Stimulated activated CD4-positive, alpha-beta T cell treated with anti-CD3 and anti-CD28 coated beads, Interleukin-12 subunit alpha, Interleukin-12 subunit beta, amount 100 ng/mL, for 4 hours (primary cell): ENCODE measurements at regions not wholly inside any gene's neighbourhood (a gene's known extent, or its start where the extent isn't known, plus 50 kb on each side); places are given as distances from the start of the nearest gene placed in this dataset.

Source experiments
- DNase-seq: peaks from one replicate; pipeline ENCODE4 v3.0.0-alpha.2; 2020

DNA sequence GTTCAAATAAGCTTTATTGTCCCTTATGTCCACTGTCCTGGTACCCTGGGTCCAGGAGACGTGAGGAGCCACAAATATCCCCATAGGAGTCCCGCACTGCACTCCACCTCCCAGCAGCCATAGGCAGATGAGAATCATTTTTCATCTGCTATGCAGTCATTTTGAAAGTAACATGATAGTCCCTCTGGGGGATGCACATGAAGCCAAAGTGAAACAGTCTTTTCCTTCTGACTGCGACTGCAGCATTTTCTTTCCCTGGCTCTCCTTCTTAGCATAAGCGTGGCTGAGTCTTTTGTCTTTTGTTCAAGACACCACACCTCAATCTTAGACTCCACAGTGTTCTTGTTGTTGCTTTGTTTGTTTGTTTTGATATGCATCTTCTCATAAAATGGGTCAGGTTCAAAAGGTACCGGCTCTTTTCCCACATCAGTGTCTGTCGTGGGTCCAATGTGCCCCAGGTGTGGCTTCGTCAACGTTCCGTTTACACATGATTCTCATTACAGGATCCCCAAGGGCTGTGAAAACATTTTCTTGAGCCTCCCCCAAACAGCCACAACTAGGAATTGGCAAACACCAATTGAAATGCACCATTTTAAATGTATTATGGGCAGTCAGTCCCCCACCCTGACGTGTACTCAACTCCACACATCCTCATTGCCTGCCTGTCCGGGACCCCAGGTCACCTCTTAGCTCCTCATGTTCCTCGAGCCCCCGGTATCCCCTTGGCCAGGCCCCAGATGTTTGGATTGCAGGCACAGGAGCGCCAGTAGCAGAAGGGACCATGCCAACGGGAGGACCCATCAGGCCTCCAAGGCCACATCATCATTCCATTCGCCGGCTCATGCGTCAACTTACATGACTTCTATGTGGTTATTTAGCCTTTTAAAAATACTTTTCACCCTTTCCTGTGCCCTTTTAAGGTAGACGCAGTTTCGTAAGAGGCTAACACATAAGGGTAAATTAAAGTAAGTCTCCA, 237.8 kb upstream of the DAPK1 start:
- no peak for DNase-seq

DNA sequence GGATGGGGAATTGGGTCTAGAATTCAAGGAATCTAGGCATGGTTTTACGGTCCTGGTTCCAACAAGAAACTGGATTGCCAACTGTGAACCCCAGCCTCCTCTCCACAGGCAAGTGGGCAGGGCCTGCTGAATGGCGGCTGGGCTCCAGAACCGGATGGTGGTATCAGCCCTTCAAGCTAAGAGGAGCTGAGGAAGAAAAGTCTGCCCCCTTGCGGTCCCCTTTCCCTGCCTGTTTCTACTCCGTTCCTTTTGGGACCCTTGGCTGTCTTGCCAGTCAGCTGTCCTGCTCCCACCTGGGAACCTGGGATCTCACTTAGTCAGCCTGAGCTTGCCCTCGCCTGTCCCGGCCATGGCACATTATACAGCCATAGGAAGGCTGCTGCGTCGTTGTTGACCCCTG, 234.4 kb upstream of the DAPK1 start:
- no peak for DNase-seq

DNA sequence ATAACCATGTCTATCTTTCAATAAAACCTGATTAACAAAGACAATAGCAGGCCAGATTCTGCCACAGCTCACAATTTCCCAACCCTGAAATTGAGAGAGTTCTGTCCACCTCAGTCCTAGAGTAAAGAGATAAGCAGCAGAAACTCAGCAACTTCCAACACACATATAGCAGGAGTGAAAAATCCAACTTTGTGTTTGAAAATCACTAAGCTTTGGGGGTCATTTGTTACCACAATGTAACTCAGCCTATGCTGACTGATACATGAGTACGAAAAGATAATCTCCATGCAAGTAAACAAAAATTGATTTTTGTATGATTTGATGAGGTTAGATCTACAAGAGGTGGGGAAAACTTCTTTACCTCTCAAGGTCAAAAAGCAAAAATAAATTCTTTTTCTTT, 231.0 kb upstream of the DAPK1 start:
- DNase-seq = no peak

DNA sequence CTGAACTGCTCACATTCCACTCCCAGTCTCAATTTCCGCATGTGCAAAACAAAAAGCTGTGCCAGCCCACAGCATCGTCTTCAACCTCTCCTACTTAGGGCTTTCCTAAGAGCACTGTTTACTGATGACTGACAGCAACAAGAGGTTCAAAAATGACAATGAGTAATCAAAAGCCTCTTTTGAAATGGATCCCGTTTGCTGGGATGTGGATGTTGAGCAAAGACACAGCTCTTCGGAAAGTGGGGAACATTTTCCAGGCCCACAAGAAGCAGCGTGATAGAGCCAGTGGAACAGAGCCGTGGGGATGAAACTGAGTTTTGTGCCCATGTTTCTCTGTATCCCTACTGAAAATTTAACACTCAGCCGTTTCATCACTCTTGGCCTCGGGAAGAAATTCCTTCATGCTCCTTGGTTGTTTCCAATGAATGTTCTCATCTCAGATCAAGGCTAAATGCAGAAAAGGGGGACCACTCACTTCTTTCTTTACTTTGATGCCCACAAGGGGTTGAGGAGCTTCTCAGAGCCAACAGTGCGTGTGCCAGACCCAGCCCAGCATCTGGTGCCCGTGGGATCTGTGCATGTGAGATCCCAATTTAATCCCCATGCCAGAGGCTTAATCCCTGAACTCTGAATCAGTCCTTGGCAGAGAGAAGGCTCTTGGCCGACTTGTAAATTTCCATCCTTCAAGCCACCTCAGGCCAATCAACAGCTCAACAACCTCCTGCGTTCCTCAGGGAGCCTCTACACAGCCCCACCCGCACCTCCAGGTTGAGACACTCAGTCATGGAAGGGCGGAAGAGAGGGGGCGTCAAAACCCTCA, 230.2 kb upstream of the DAPK1 start:
- DNase-seq = no peak

DNA sequence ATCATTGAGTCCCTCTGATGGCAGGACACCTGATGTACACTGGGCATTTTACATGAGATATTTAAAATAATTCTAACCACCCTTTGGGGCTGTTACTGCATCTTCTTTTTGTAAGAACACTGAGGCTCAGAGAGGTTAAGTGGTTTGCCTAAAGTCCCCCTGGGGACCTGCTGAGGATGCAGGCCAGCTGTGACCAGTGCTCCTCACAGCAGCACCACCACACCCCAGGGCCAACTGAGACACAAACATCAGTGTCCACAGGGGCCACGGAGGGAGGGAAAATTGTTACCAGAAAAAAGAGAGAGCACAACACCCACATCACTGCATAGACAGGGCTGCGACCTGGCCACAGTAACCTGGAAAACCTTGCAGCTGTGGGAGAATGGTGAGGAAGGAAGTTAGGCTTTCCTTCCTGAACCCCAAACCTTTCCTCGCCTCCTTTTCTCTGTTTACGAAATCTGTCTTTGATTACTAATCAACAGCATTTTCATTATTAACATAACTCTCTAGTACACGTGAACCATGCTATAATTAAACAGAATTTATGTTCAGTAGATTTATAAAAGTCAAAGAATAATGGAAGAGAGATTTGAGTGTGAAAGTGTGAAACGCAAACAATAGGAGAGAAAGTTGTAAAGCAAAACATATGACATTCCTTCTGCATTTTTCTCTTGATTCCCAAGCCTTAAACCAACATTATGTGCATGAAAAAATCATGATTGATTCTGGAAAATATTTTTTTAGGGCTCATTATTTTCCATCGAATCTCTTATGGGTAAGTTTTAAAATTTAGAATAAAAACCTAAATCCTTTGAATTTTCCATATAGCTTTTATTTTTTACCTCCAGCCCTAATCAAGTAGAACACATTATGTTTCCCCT, 228.1 kb upstream of the DAPK1 start:
- no peak for DNase-seq

DNA sequence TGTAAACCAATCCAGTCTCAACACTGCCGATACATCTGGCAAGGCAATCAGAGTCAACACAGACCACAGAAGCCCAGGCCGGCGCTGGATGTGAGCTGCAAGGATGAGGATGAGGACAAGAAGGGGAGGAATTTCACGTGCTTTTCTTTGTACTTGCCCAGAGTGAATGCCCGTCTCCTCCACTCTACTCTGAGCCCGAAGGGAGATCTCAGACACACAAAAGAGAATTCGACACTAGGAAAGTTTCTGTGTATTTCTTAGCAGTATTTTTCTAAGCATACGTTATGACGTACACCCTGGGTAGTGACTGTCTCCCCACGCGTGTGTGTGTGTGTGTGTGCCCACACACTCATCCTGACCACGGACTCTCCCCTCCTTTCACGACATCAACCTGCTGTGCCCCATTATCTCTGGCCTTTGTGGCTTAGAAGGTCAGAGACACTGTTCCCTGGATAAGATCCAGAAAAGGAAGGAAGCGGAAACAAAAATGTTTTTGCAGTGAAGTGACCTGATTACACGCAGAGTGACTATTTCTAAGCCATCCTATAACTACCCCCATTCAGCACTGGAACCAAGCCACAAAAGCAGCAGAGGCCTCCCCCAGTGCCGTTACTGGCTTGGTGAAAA, 227.3 kb upstream of the DAPK1 start:
- no peak for DNase-seq

DNA sequence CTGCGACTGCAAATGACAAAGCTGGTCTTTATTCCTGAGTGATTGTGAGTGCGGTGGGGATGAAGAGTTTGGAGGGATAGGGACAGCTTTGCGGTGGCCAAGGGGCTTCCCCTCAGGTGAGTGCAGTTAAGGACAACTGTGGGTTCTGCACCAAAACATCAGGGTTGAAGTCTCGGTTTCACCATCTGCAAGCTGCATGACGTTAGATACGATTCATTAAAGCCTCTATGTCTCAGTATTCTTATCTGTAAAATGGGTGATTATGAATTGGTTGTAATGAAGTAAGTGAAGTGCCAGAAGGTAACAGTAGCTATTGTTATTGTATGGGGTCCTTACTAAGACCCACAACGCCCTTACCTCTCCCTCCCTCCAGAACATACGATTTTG, 226.8 kb upstream of the DAPK1 start:
- DNase-seq = no peak

DNA sequence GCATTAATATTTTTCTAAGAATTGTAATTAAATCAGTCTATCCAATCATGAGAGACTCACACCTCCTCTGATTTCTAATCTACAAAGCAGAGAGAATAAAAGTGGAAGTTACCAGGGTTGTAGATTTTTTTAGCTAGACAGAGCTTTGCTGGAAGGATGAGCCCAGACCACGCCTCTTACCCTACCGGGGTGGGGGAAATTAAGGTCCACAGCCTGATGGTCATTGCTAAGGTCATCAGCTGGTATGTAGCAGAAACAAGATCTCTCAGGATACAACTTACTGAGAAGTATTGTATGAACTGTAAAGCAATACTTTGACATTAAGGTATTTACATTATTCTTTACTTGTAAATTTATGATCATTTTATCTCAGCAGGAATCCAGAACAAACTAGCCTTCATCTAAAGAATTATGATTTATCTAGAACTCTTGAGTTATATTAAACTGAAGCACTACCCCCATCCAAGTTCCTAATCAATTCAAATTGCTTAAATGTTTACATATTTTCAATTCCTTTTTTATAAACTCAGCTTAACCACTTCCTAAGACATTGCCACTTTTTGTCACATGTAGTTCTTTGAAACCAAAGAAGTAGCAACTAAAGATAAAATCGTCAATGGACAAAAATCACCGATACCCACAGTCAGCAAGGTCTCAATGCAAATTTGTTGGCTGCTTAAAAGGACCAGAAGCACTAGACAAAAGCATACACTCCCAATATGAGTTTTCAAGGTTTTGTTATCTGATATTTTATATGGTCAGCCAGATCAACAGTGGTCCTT, 225.8 kb upstream of the DAPK1 start:
- DNase-seq = no peak

DNA sequence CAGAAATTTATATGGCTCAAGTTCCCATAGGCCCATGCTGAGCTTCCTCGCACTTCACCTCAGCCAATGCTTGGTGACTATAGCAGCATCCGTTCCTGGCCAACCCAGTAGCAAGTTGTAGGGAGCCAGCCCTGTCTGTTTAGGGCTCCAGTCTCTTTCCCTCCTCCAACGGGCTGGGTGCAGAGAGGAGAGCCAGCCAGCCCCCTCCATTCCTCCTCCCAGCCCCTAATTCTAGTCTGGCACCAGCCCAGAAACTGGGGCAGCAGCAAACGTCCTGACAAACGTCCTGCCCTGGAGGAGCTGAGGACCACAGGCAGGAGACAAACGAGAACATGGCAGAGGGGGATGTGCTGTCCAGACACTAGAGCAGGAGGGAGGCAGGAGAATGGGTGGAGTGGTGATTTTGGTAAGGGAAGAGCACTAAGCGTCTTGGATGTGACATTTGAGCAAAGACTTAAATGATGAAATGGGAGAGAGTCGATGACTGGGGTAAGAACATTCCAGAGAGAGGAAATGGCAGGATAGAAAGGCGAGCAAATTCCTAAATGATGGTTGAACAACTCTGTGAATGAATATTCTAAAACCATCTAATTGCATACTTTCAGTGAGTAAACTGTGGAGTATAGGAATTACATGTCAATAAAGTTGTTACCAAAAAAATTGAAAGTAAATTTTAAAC, 222.5 kb upstream of the DAPK1 start:
- no peak for DNase-seq

DNA sequence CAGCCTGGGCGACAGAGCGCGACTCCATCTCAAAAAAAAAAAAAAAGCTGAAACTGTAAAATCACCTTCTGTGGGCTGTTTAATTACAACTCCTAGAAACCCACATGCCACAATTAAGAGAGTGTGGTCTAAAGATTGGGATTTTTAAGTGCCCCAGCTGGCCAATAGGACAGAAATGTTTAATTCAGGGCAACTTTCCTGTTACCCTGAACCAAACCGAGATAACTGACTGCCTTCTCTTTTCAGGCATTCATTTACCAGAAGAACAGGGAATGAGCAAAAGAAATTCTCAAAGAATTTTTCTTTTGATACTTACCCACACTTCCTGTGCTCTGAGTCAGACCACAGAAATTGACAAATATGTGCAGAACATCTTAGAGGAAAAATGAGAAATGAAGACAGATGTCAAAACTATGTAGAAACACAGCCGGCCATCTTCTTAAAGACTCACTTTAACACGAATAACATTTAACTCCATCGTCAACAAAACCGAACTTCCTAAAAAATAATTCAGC, 221.3 kb upstream of the DAPK1 start:
- DNase-seq = no peak

DNA sequence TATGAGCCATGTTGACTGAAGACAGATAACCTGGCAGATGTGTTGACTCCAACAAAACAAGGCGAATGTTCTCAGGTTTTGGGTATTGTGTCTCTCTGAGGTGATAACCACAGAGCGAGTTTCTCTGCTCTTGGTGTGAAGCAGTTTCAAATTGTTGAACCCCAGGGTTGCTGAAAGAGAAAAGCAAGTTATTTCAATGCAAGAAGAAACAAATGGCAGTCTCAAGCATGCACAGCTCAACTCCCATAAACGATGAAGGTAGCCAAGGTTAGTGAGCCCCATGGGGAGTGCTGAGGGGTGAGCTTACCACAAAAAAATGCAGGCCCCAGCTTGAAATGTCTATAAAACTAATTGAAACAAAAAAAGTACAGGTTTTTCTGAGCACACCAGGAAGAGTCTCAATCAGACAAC, 220.8 kb upstream of the DAPK1 start:
- DNase-seq = no peak

DNA sequence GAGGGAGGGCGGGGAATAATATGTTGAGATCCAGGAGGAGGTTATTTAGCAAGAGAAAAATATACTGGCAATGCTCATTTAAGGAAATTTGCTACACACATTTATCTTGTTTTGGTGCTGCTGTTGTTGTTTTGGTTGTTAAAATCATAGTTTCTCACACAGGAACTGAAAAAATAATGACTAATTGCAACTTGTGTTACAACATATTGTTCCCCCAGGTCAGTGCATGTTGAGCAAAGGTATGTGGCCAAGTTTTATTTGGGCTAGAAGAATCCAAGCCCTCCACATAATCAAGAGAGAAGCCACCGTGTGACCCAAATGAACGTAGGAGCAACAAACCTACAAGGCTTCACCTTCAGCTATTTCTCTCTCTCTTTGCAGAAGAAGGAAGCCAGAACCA, 220.3 kb upstream of the DAPK1 start:
- no peak for DNase-seq

DNA sequence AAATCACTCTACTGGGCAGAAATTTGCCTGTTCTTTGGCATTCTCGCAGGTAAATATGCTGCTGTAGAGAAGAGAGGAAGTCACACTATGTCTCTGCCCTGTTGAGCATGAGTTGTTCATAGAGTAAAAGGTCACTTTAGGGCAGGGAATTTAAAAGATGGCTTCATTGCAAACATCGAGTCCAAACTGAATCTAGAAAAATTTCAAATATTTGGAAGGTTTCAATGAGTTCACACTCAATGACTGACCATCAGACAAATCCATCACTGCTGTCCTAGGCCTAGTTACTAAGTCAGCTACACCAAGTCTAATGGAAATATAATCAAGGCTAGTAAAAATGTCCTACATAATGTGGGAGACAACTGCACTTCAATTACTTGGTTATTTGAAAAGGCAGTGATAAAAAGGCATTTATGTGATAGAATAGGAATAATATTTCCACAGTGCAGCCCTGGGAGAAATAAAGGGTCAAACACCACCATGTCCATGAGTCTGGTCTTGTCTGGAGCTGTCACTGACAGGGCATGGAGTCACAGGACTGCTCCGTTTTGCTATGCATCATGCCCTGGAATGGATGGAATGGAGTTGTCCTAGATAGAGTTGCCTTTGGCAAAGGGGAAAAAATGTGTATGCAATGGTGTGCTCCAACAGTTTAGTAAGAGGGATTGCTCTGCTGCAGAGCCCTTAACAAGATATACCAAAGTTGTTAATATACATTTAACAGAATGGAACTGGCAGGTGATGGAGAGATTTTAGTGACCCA, 218.5 kb upstream of the DAPK1 start:
- DNase-seq = no peak

DNA sequence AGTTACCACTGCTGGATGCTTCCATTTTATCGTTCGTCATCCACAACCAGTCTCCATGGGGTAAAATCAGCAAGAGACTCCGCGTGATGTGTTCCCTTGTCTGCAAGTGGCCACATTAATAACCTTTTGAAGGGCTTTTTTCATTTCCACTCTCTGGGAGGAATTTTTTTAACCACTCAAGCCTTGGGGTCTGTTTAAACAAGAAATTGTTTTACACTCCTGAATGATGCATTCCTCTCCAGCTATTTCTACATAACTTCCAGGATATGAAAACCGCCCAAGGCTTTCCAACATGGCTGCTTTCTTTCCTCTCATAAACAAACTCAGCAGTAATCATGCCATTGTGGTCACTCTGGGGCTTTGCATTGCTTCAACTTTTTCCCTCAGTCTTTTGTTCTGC, 217.2 kb upstream of the DAPK1 start:
- no peak for DNase-seq

DNA sequence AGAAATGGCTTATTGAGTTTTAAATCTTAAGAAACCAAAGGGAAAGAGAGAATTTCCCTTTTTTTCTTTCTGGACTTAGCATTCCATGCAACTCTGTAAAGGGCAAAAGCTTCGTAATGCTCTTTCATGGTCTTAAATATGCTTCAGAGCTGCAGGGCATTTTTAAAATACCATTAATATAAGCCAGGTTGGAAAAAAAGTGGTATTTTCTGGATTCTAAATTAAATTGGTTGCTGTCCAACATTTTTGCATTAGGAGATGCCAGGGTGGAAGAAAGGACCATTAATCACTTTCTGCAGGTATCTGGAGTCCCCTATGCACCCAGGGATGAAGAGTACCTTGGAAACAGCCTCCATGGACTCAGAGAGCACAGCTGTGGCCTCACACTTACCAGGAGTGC, 215.1 kb upstream of the DAPK1 start:
- DNase-seq = no peak

DNA sequence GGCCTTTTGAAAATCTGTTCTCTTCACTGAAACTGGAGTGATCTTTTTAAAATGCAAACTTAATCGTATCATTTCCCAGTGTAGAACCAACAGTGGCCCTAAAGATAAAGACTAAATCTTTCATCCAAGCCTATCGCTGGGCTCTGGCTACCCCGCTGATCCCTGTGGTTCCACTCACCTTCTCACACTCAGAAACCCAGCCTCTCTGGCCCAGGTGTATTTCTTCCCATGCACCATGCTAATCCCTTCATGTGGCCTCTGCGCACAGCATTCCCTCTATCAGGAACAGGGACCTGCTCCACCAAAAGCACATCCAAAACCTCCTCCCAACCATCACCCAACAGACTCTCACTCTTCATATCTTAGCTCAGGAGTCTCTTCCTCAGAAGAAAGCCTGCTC, 214.1 kb upstream of the DAPK1 start:
- DNase-seq = no peak

DNA sequence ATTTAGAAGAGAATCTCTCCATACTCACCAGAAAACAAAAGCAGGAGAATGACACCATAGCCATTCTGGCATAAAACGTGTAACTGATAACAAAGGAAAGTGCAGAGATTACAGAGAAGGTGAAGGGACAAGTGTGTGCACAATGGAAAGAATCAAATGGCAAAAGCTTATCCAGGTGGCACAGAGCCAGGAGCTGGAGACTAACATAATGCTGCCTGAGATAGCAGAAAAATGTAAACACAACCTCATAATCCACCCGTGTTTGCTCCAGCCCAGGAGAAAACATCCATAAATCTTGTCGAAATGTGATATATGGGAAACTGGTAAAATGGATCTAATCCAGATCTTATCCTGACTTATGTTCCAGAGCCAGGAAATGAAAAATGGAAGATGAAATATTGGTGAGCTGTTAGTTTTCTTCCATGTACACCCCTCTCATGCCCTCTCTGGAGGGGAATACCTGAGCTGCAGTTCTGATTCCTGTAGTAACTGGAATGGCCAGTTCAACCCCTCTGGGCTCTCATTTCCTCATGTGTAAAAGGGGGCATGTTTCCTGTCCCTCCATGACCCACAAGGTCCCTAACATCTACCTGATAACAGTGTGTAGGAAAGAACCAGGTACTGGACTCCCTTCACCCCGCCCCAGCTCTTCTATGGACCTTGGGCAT, 212.3 kb upstream of the DAPK1 start:
- no peak for DNase-seq

DNA sequence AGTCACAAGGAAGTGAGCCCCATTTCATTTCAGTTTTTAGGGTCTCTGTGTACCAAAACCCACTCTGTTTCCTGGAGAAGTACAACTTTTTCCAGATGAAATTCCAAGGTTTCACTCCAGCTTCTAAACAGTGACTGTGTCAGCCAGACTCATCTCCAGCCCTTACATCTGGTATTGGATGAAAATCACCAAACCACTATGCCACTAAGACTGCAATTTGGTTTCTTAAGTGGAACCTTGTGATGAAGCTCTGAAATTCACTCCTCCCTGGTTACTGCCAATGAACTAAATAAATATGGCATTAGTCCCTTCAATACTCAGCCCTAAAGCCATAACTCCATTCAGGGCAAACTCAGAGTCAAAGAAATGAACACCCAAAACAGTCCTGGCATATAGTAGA, 211.2 kb upstream of the DAPK1 start:
- DNase-seq = no peak

DNA sequence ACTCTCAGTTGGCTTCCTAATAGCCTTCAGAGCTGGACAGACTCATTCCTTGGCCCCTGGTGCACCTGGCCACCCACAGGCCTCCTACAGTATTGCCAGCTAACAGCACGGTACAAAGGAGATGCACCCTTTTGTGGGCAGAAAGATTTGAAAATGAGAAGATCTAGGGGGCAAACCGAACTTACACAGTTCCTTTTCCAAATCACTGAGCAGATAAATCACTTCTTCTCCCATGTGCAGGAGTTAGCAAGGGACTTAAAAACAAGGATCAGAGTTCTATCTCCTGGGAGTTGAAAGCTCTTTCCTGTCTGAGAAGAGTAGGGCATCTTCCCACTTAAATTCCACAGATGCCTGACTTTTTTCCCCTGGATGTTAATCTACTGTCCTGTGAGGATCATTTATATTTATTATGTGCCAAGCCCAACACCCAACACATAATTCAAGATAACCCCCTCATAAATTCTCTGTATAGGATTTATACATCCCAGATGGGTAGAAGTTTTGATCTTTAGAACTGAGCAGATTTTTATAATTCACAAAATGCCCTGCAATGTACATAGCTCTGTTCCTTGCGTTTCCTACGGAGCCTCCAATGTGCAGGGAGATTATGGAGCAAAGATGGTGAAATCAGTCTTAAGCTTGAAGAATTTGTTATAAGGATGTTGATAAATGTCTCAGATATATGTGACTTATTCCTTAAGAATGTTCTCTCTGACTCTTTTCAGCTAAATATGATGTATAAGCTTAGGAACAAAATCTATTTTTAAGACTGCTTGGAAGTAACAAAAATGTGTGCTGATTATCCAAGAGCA, 207.2 kb upstream of the DAPK1 start:
- DNase-seq = no peak
